Prostate gland (tissue), 2 donors: ENCODE measurements at regions not wholly inside any gene's neighbourhood (a gene's known extent, or its start where the extent isn't known, plus 50 kb on each side); places are given as distances from the start of the nearest gene placed in this dataset.

Source experiments
- POLR2A ChIP-seq: fragments of 450-650 bp; IDR thresholded peaks from one replicate; pipeline ENCODE4 v1.6.1; 2016; ENCODE audit warnings: antibody characterized with exemption, mild to moderate bottlenecking
- POLR2AphosphoS5 ChIP-seq: sonication (generic); formaldehyde crosslinking; IDR thresholded peaks from one replicate; pipeline ENCODE4 v1.6.1; 2017; ENCODE audit warnings: antibody characterized with exemption
- TF ChIP-seq, protein P1 (sequence below), 4 experiments: fragments of 200-600 bp in 2 of 4; fragments of 450-650 bp in 2 of 4; sonication (generic) in 2 of 4; IDR thresholded peaks; 1 replicate in 3 of 4; 2 replicates in 1 of 4; pipeline ENCODE4 v1.5.1; 2016 to 2019; ENCODE audit warnings: antibody characterized with exemption in 4 of 4, mild to moderate bottlenecking in 2 of 4, moderate library complexity in 2 of 4

DNA sequence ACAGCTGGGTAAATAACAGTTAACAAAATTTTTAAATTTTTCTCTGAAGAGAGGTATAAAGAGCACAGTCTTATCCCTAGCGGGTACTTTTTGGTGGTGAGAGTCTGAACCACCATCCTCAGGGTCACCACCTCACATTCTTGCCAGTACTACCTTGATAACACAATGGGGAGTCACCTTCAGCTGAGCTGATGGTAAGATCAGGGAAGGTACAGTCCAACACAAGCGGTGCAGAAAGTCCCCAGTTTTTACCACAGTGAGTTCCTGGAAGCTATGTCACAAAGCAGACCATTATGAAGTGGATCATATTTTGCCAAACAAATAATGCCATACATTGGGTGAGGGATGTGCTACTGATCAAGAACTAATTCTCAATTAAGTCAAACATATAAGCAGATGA lies 176.9 kb downstream of the FASLG start:
- TF ChIP-seq POLR2AphosphoS5 (no peak), POLR2A (no peak)
- TF ChIP-seq, protein P1, sequence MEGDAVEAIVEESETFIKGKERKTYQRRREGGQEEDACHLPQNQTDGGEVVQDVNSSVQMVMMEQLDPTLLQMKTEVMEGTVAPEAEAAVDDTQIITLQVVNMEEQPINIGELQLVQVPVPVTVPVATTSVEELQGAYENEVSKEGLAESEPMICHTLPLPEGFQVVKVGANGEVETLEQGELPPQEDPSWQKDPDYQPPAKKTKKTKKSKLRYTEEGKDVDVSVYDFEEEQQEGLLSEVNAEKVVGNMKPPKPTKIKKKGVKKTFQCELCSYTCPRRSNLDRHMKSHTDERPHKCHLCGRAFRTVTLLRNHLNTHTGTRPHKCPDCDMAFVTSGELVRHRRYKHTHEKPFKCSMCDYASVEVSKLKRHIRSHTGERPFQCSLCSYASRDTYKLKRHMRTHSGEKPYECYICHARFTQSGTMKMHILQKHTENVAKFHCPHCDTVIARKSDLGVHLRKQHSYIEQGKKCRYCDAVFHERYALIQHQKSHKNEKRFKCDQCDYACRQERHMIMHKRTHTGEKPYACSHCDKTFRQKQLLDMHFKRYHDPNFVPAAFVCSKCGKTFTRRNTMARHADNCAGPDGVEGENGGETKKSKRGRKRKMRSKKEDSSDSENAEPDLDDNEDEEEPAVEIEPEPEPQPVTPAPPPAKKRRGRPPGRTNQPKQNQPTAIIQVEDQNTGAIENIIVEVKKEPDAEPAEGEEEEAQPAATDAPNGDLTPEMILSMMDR (IDR thresholded peaks at IDR 0.05), result no peak
